Smooth muscle cell (in vitro differentiated cells): ENCODE measurements at regions not wholly inside any gene's neighbourhood (a gene's known extent, or its start where the extent isn't known, plus 50 kb on each side); places are given as distances from the start of the nearest gene placed in this dataset.

Experiments
- DNase-seq: peaks from one replicate; lab custom pipeline; 2025; ENCODE audit not compliant: unreplicated experiment; lab: John Stamatoyannopoulos, UW
- H2AFZ ChIP-seq: fragments of 200-600 bp; sonication (generic); 2 replicates; pipeline ENCODE4 v1.6.0; 2016; ENCODE audit warnings: antibody characterized with exemption, low read depth, mild to moderate bottlenecking
- H3F3A ChIP-seq: fragments of 200-600 bp; sonication (generic); 2 replicates; pipeline ENCODE4 v1.6.0; 2017; ENCODE audit warnings: antibody characterized with exemption, low read depth
- H3K27ac ChIP-seq: fragments of 200-600 bp; sonication (generic); 2 replicates; pipeline ENCODE4 v1.5.1; 2016; ENCODE audit warnings: low read depth, mild to moderate bottlenecking
- H3K27me3 ChIP-seq: fragments of 200-600 bp; sonication (generic); 2 replicates; pipeline ENCODE4 v1.6.1; 2016; ENCODE audit warnings: low read depth, mild to moderate bottlenecking
- H3K36me3 ChIP-seq: fragments of 200-600 bp; sonication (generic); 2 replicates; pipeline ENCODE4 v1.5.1; 2016; ENCODE audit warnings: low read depth
- H3K4me1 ChIP-seq: fragments of 200-600 bp; sonication (generic); 2 replicates; pipeline ENCODE4 v1.5.1; 2016; ENCODE audit warnings: low read depth
- H3K4me2 ChIP-seq: fragments of 200-600 bp; sonication (generic); 2 replicates; pipeline ENCODE4 v1.6.0; 2016; ENCODE audit warnings: mild to moderate bottlenecking
- H3K4me3 ChIP-seq: fragments of 200-600 bp; sonication (generic); 2 replicates; pipeline ENCODE4 v1.5.1; 2016; ENCODE audit warnings: mild to moderate bottlenecking
- H3K79me2 ChIP-seq: fragments of 200-600 bp; sonication (generic); 2 replicates; pipeline ENCODE4 v1.6.0; 2016; ENCODE audit warnings: low read depth, mild to moderate bottlenecking
- H3K9ac ChIP-seq: fragments of 200-600 bp; sonication (generic); 2 replicates; pipeline ENCODE4 v1.6.0; 2016; ENCODE audit warnings: low read depth
- H3K9me3 ChIP-seq: fragments of 200-600 bp; sonication (generic); replicated peaks from 2 replicates; pipeline ENCODE4 v1.5.1; 2016; ENCODE audit warnings: low read depth
- H4K20me1 ChIP-seq: fragments of 200-600 bp; sonication (generic); 2 replicates; pipeline ENCODE4 v1.6.0; 2016; ENCODE audit warnings: low read depth
- WGBS: methylation state at CpG from one replicate; pipeline ENCODE4 v1.1.7; 2016; ENCODE audit warnings: low lambda C conversion rate; 5-methylcytosine and 5-hydroxymethylcytosine counted together
- TF ChIP-seq, protein P1 (sequence below): fragments of 200-600 bp; sonication (generic); IDR thresholded peaks from 2 replicates; pipeline ENCODE4 v1.5.1; 2017; ENCODE audit warnings: borderline replicate concordance, mild to moderate bottlenecking, antibody characterized with exemption; ENCODE audit not compliant: insufficient read depth, poor library complexity, severe bottlenecking

GRCh38 chr4:175427751-175428150 lies 384.3 kb downstream of the GPM6A start:
- Histone ChIP-seq H3K27me3 (no peaks in the 10 kb centered on the region), H3K9ac (no peak overlapping the region), H3K4me3 (no peak overlapping the region), H3K79me2 (no peaks in the 10 kb centered on the region), H3K36me3 (no peaks in the 10 kb centered on the region), H3K4me1 (no peaks in the 10 kb centered on the region), H3K9me3 (no peaks in the 10 kb centered on the region), H3K27ac (no peak overlapping the region), H2AFZ (no peak overlapping the region), H4K20me1 (no peaks in the 10 kb centered on the region), H3F3A (no peaks in the 10 kb centered on the region), H3K4me2 (no peak overlapping the region)
- 98% methylated on average over 10 of the region's 44 CpGs for WGBS
- no peak for DNase-seq
- TF ChIP-seq, protein P1, sequence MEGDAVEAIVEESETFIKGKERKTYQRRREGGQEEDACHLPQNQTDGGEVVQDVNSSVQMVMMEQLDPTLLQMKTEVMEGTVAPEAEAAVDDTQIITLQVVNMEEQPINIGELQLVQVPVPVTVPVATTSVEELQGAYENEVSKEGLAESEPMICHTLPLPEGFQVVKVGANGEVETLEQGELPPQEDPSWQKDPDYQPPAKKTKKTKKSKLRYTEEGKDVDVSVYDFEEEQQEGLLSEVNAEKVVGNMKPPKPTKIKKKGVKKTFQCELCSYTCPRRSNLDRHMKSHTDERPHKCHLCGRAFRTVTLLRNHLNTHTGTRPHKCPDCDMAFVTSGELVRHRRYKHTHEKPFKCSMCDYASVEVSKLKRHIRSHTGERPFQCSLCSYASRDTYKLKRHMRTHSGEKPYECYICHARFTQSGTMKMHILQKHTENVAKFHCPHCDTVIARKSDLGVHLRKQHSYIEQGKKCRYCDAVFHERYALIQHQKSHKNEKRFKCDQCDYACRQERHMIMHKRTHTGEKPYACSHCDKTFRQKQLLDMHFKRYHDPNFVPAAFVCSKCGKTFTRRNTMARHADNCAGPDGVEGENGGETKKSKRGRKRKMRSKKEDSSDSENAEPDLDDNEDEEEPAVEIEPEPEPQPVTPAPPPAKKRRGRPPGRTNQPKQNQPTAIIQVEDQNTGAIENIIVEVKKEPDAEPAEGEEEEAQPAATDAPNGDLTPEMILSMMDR, result no peak

- no peak overlapping the region for H3K27ac ChIP-seq
- H3K4me3 ChIP-seq, result no peak overlapping the region
- no peak for DNase-seq
- WGBS, result 97% methylated on average over 1 of the region's 1 CpG
- H3K4me1 ChIP-seq, result no peaks in the 10 kb centered on the region
- H3K79me2 ChIP-seq, result no peaks in the 10 kb centered on the region
- no peak overlapping the region for H3K4me2 ChIP-seq
- H4K20me1 ChIP-seq, result no peaks in the 10 kb centered on the region
- TF ChIP-seq, protein P1, result no peak
- no peak overlapping the region for H3K9ac ChIP-seq
- no peaks in the 10 kb centered on the region for H3K9me3 ChIP-seq
- H2AFZ ChIP-seq, result no peak overlapping the region
- no peaks in the 10 kb centered on the region for H3F3A ChIP-seq
- no peaks in the 10 kb centered on the region for H3K36me3 ChIP-seq
- H3K27me3 ChIP-seq, result no peaks in the 10 kb centered on the region
Observed at GRCh38 chr4:175431694-175432093, 380.4 kb downstream of the GPM6A start.

DNA sequence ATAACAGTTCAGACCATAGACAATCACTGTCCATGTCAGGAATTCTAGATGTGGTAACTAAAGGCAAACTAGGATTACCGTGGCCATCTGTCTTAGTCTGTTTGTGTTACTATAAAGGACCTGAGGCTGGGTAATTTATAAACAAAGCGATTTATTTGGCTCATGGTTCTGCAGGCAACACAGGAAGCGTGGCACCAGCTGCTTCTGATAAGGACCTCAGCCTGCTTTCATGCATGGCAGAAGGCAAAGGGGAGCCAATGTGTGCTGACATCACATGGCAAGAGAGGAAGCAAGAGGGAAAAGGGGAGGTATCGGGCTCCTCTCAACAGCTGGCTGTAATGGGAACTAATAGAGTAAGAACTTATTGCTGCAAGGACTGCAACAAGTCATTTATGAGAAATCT lies 376.7 kb downstream of the GPM6A start:
- Histone ChIP-seq H3K4me3 (no peak overlapping the region), H3K27me3 (no peaks in the 10 kb centered on the region), H3K36me3 (no peaks in the 10 kb centered on the region), H3K79me2 (no peaks in the 10 kb centered on the region), H3F3A (no peaks in the 10 kb centered on the region), H3K27ac (no peak overlapping the region), H3K9ac (no peak overlapping the region), H4K20me1 (no peaks in the 10 kb centered on the region), H3K9me3 (no peaks in the 10 kb centered on the region), H2AFZ (peak overlapping the region; percentile 48), H3K4me2 (no peak overlapping the region), H3K4me1 (no peaks in the 10 kb centered on the region)
- no peak for DNase-seq
- WGBS, result 38% methylated on average over 4 of the region's 4 CpGs
- TF ChIP-seq, protein P1, result no peak

GRCh38 chr4:175436196-175436595 lies 375.9 kb downstream of the GPM6A start:
- H3K9ac ChIP-seq, result no peak overlapping the region
- H3K27ac ChIP-seq, result no peak overlapping the region
- no peaks in the 10 kb centered on the region for H3K9me3 ChIP-seq
- no peak overlapping the region for H3K4me3 ChIP-seq
- no peaks in the 10 kb centered on the region for H3K36me3 ChIP-seq
- no peaks in the 10 kb centered on the region for H3F3A ChIP-seq
- TF ChIP-seq, protein P1, result no peak
- no peak overlapping the region for H2AFZ ChIP-seq
- no peaks in the 10 kb centered on the region for H3K27me3 ChIP-seq
- no peaks in the 10 kb centered on the region for H3K79me2 ChIP-seq
- no peak overlapping the region for H3K4me2 ChIP-seq
- no peaks in the 10 kb centered on the region for H4K20me1 ChIP-seq
- no peaks in the 10 kb centered on the region for H3K4me1 ChIP-seq
- 100% methylated on average over 1 of the region's 1 CpG for whole genome bisulfite sequencing
- no peak for DNase-seq
